ENCODE measurements at regions not wholly inside any gene's neighbourhood (a gene's known extent, or its start where the extent isn't known, plus 50 kb on each side); places are given as distances from the start of the nearest gene placed in this dataset.
"Not testable (repeated sequence)": the region's sequence is repeated elsewhere in the genome, so short reads cannot be mapped to it uniquely, and the experiment has no call there.

DNA sequence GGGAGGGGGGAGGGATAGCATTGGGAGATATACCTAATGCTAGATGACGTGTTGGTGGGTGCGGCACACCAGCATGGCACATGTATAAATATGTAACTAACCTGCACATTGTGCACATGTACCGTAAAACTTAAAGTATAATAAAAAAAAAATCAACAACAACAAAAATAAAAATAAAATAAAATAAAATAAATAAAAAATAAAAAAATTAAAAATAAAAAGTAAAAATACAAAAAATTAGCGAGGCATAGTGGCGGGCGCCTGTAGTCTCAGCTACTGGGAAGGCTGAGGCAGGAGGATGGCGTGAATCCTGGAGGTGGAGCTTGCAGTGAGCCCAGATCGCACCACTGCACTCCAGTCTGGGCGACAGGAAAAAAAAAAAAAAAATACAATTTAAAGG is 650.0 kb upstream of the LRRTM4 start:
- TF ChIP-seq CTCF (IDR thresholded peaks at IDR 0.05); ZFX (IDR thresholded peaks at IDR 0.05; ENCODE audit: borderline replicate concordance): not testable (repeated sequence)
